Prostate gland (tissue), 2 donors: ENCODE measurements at regions not wholly inside any gene's neighbourhood (a gene's known extent, or its start where the extent isn't known, plus 50 kb on each side); places are given as distances from the start of the nearest gene placed in this dataset.

Experiments
- DNase-seq: peaks from one replicate; pipeline ENCODE4 v3.0.0-alpha.2; 2019; ENCODE audit warnings: low spot score
- H3K27ac ChIP-seq, 2 donors: fragments of 200-600 bp; sonication (generic); 2 replicates each; pipeline ENCODE4 v1.5.1; 2017 to 2019
- H3K27me3 ChIP-seq: fragments of 200-600 bp; sonication (generic); replicated peaks from 2 replicates; pipeline ENCODE4 v1.5.1; 2019; ENCODE audit not compliant: insufficient read depth
- H3K36me3 ChIP-seq, 2 donors: fragments of 200-600 bp; sonication (generic); 1 replicate in 1 of 2; 2 replicates in 1 of 2; pipeline versions ENCODE4 v1.5.1 to v1.8.1; 2017 to 2019
- H3K4me1 ChIP-seq: fragments of 200-600 bp; sonication (generic); replicated peaks from 2 replicates; pipeline ENCODE4 v1.5.1; 2019
- H3K4me3 ChIP-seq, 2 donors: fragments of 200-600 bp; sonication (generic); 2 replicates each; pipeline ENCODE4 v1.5.1; 2017 to 2019
- H3K9me3 ChIP-seq: fragments of 200-600 bp; sonication (generic); 2 replicates; pipeline ENCODE4 v1.5.1; 2017
- CTCF ChIP-seq, 4 experiments: fragments of 200-600 bp in 2 of 4; fragments of 450-650 bp in 2 of 4; sonication (generic) in 2 of 4; IDR thresholded peaks; 1 replicate in 3 of 4; 2 replicates in 1 of 4; pipeline ENCODE4 v1.5.1; 2016 to 2019; ENCODE audit warnings: antibody characterized with exemption in 4 of 4, mild to moderate bottlenecking in 2 of 4, moderate library complexity in 2 of 4
- POLR2A ChIP-seq: fragments of 450-650 bp; IDR thresholded peaks from one replicate; pipeline ENCODE4 v1.6.1; 2016; ENCODE audit warnings: antibody characterized with exemption, mild to moderate bottlenecking
- POLR2AphosphoS5 ChIP-seq: sonication (generic); formaldehyde crosslinking; IDR thresholded peaks from one replicate; pipeline ENCODE4 v1.6.1; 2017; ENCODE audit warnings: antibody characterized with exemption
- whole genome bisulfite sequencing: methylation state at CpG from one replicate; pipeline ENCODE4 v1.1.5; 2018; 5-methylcytosine and 5-hydroxymethylcytosine counted together
- intact Hi-C: fragments of 100-400 bp; cut with DNase I; formaldehyde crosslinking; loops from one replicate; pipeline ENCODE4 v1.14.2; 2022

DNA sequence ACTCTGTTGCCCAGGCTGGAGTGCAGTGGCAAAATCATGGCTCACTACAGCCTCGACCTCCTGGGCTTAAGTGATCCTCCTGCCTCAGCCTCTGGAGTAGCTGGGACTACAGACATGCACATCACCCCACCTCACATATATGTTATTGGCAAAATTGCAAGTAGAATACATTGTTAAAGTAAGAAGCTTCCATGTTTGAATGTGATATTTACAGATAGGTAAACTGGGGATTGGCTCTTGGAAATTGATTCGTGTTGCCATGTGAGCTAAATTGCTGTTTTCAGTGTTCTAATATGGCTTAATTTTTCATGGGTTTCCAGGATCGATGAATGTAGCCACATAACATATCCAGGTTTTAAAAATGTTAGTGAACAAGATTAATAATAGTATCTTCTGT is 149.0 kb upstream of the ZNF217 start:
- TF ChIP-seq POLR2A (no peak), CTCF (IDR thresholded peaks at IDR 0.05) (no peak), POLR2AphosphoS5 (no peak)
- Histone ChIP-seq H3K4me3 (no peak overlapping the region), H3K27me3 (no peaks in the 10 kb centered on the region), H3K4me1 (no peaks in the 10 kb centered on the region), H3K9me3 (no peaks in the 10 kb centered on the region), H3K36me3 (no peaks in the 10 kb centered on the region), H3K27ac (no peak overlapping the region)
- DNase-seq, result no peak
- WGBS, result 97% methylated on average over 3 of the region's 3 CpGs
- intact Hi-C loops, result no loop called here

GRCh38 chr20:53741726-53742028 is 148.0 kb upstream of the ZNF217 start:
- Histone ChIP-seq H3K4me1 (no peaks in the 10 kb centered on the region), H3K4me3 (no peak overlapping the region), H3K9me3 (no peaks in the 10 kb centered on the region), H3K27ac (peak overlapping the region; percentile 82 to 86), H3K36me3 (no peaks in the 10 kb centered on the region), H3K27me3 (no peaks in the 10 kb centered on the region)
- intact Hi-C loops, result no loop called here
- no peak for DNase-seq
- WGBS, result 97% methylated on average over 3 of the region's 3 CpGs
- TF ChIP-seq POLR2AphosphoS5 (no peak), CTCF (IDR thresholded peaks at IDR 0.05) (no peak), POLR2A (no peak)

- H3K9me3 ChIP-seq, result no peaks in the 10 kb centered on the region
- H3K4me3 ChIP-seq, result no peak overlapping the region
- no peaks in the 10 kb centered on the region for H3K4me1 ChIP-seq
- 36% methylated on average over 16 of the region's 16 CpGs for WGBS
- peak overlapping the region; percentile 82 to 86 for H3K27ac ChIP-seq
- DNase-seq, result no peak
- no peaks in the 10 kb centered on the region for H3K36me3 ChIP-seq
- intact Hi-C loops, result no loop called here
- TF ChIP-seq CTCF (IDR thresholded peaks at IDR 0.05) (no peak), POLR2A (no peak), POLR2AphosphoS5 (no peak)
- no peaks in the 10 kb centered on the region for H3K27me3 ChIP-seq
These were observed 146.5 kb upstream of the ZNF217 start for GRCh38 chr20:53739799-53740785.

GRCh38 chr20:53738945-53739798 is 145.5 kb upstream of the ZNF217 start:
- Histone ChIP-seq H3K9me3 (no peaks in the 10 kb centered on the region), H3K4me1 (no peaks in the 10 kb centered on the region), H3K27ac (peak overlapping the region; percentile 82 to 86), H3K27me3 (no peaks in the 10 kb centered on the region), H3K4me3 (peak overlapping the region in 1 of 2 donors; percentile 16), H3K36me3 (no peaks in the 10 kb centered on the region)
- WGBS, result 46% methylated on average over 11 of the region's 11 CpGs
- intact Hi-C loops, result no loop called here
- DNase-seq, result no peak
- TF ChIP-seq CTCF (IDR thresholded peaks at IDR 0.05), result no peak
- no peak for TF ChIP-seq POLR2AphosphoS5
- no peak for TF ChIP-seq POLR2A
